GM23338 (cell line): ENCODE measurements at regions not wholly inside any gene's neighbourhood (a gene's known extent, or its start where the extent isn't known, plus 50 kb on each side); places are given as distances from the start of the nearest gene placed in this dataset.

Experiments used
- ATAC-seq: fragments of 200-7000 bp; cut with Tn5 transposase; 3 replicates; pipeline ENCODE4 v1.9.1; 2020
- DNase-seq: peaks from one replicate; pipeline ENCODE4 v3.0.0-alpha.2; 2015; ENCODE audit warnings: low spot score
- H2AFZ ChIP-seq: fragments of 200-600 bp; sonication (generic); 2 replicates; pipeline ENCODE4 v1.8.0; 2016; ENCODE audit warnings: antibody characterized with exemption, mild to moderate bottlenecking, moderate library complexity
- H3F3A ChIP-seq: fragments of 200-600 bp; sonication (generic); replicated peaks from 2 replicates; pipeline ENCODE4 v1.8.0; 2017; ENCODE audit warnings: antibody characterized with exemption, mixed run types, low read depth
- H3K27ac ChIP-seq: fragments of 200-600 bp; sonication (generic); 2 replicates; pipeline ENCODE4 v1.6.1; 2016; ENCODE audit warnings: low read depth
- H3K27me3 ChIP-seq: fragments of 200-600 bp; sonication (generic); 2 replicates; pipeline ENCODE4 v1.8.0; 2016; ENCODE audit warnings: mild to moderate bottlenecking, mixed run types, moderate library complexity; ENCODE audit not compliant: insufficient read depth
- H3K36me3 ChIP-seq: fragments of 200-600 bp; sonication (generic); 2 replicates; pipeline ENCODE4 v1.8.0; 2016; ENCODE audit warnings: mild to moderate bottlenecking; ENCODE audit not compliant: insufficient read depth
- H3K4me1 ChIP-seq: fragments of 200-600 bp; sonication (generic); 2 replicates; pipeline ENCODE4 v1.8.0; 2016; ENCODE audit warnings: mild to moderate bottlenecking, moderate library complexity; ENCODE audit not compliant: insufficient read depth
- H3K4me2 ChIP-seq: fragments of 200-600 bp; sonication (generic); 2 replicates; pipeline ENCODE4 v1.7.1; 2017; ENCODE audit warnings: mixed run types
- H3K4me3 ChIP-seq: fragments of 200-600 bp; sonication (generic); 2 replicates; pipeline ENCODE4 v1.6.1; 2016; ENCODE audit warnings: mixed run types
- H3K79me2 ChIP-seq: fragments of 200-600 bp; sonication (generic); replicated peaks from 2 replicates; pipeline ENCODE4 v1.8.0; 2017; ENCODE audit warnings: mild to moderate bottlenecking; ENCODE audit not compliant: insufficient read depth
- H3K9me2 ChIP-seq: fragments of 200-600 bp; sonication (generic); 2 replicates; pipeline ENCODE4 v1.8.0; 2017; ENCODE audit not compliant: insufficient read depth
- H4K20me1 ChIP-seq: fragments of 200-600 bp; sonication (generic); replicated peaks from 2 replicates; pipeline ENCODE4 v1.8.0; 2017; ENCODE audit warnings: mild to moderate bottlenecking; ENCODE audit not compliant: insufficient read depth
- H3K27ac Mint-ChIP-seq: 2 replicates; pipeline ENCODE4 v1.8.0; 2020; ENCODE audit warnings: inconsistent platforms, mild to moderate bottlenecking, moderate library complexity, mixed read lengths
- H3K27me3 Mint-ChIP-seq: 3 replicates; pipeline ENCODE4 v1.8.0; 2022; ENCODE audit warnings: low read depth, mild to moderate bottlenecking, moderate library complexity, mixed read lengths, inconsistent platforms; ENCODE audit not compliant: insufficient read depth, poor library complexity
- H3K36me3 Mint-ChIP-seq: 3 replicates; pipeline ENCODE4 v1.8.0; 2021; ENCODE audit warnings: low read depth, mild to moderate bottlenecking, inconsistent platforms, moderate library complexity, mixed read lengths
- H3K4me1 Mint-ChIP-seq: 3 replicates; pipeline ENCODE4 v1.8.0; 2020; ENCODE audit warnings: mild to moderate bottlenecking, inconsistent platforms, mixed read lengths
- H3K4me3 Mint-ChIP-seq: 3 replicates; pipeline ENCODE4 v1.8.0; 2021; ENCODE audit warnings: moderate library complexity, mild to moderate bottlenecking, inconsistent platforms, mixed read lengths
- H3K9me3 Mint-ChIP-seq: 3 replicates; pipeline ENCODE4 v1.8.0; 2020; ENCODE audit warnings: moderate library complexity, mild to moderate bottlenecking, inconsistent platforms, mixed read lengths
- CREB1 ChIP-seq: fragments of 250-450 bp; sonication (Bioruptor Pico); IDR thresholded peaks from 2 replicates; pipeline ENCODE4 v1.5.0; 2020; ENCODE audit warnings: low read depth, mild to moderate bottlenecking, moderate library complexity
- EZH2 ChIP-seq: fragments of 200-600 bp; sonication (generic); IDR thresholded peaks from one replicate; pipeline ENCODE4 v1.8.0; 2017; ENCODE audit warnings: antibody characterized with exemption, mild to moderate bottlenecking, low read depth; ENCODE audit not compliant: unreplicated experiment
- EZH2phosphoT487 ChIP-seq: fragments of 200-600 bp; sonication (generic); IDR thresholded peaks from one replicate; pipeline ENCODE4 v1.8.1; 2018; ENCODE audit warnings: antibody characterized with exemption; ENCODE audit not compliant: unreplicated experiment
- JUNB ChIP-seq: IDR thresholded peaks from one replicate; pipeline ENCODE4 v1.6.1; 2016; ENCODE audit warnings: antibody characterized with exemption; ENCODE audit not compliant: unreplicated experiment
- NANOG ChIP-seq: IDR thresholded peaks from 2 replicates; pipeline ENCODE4 v1.6.1; 2016; ENCODE audit warnings: antibody characterized with exemption, borderline replicate concordance
- POLR2AphosphoS5 ChIP-seq: IDR thresholded peaks from 2 replicates; pipeline ENCODE4 v1.6.1; 2016; ENCODE audit warnings: antibody characterized with exemption, low read depth
- STAT1 ChIP-seq: IDR thresholded peaks from one replicate; pipeline ENCODE4 v1.6.1; 2016; ENCODE audit warnings: antibody characterized with exemption; ENCODE audit not compliant: unreplicated experiment
- ZNF114 ChIP-seq: fragments of 250-450 bp; sonication (Bioruptor Pico); IDR thresholded peaks from 2 replicates; pipeline ENCODE4 v1.5.0; 2020; ENCODE audit warnings: mild to moderate bottlenecking, moderate library complexity
- ZNF331 ChIP-seq: fragments of 250-450 bp; sonication (Bioruptor Pico); IDR thresholded peaks from 2 replicates; pipeline ENCODE4 v1.5.0; 2020; ENCODE audit warnings: low read depth, mild to moderate bottlenecking, moderate library complexity
- TF ChIP-seq, protein P1 (sequence below): IDR thresholded peaks from one replicate; pipeline ENCODE4 v1.6.1; 2018; ENCODE audit warnings: antibody characterized with exemption; ENCODE audit not compliant: unreplicated experiment
- TF ChIP-seq, protein P2 (sequence below): IDR thresholded peaks from 2 replicates; pipeline ENCODE4 v1.6.1; 2016; ENCODE audit warnings: antibody characterized with exemption
- TF ChIP-seq, protein P3 (sequence below), 2 experiments: fragments of 200-600 bp in 1 of 2; sonication (generic) in 1 of 2; conservative IDR thresholded peaks; 2 replicates each; pipeline versions ENCODE4 v1.5.1 to v1.6.1; 2016 to 2017; ENCODE audit warnings: antibody characterized with exemption in 2 of 2, low read depth in 2 of 2, mild to moderate bottlenecking in 2 of 2, moderate library complexity in 1 of 2

GRCh38 chr1:168980656-168981055, 125.8 kb upstream of the ATP1B1 start:
- Histone ChIP-seq H3K36me3 (no peaks in the 10 kb centered on the region), H3K27ac (no peak overlapping the region), H3K4me3 (no peak overlapping the region), H3K27me3 (no peaks in the 10 kb centered on the region), H3K79me2 (no peaks in the 10 kb centered on the region), H3F3A (no peaks in the 10 kb centered on the region), H3K9me2 (peaks cover 5% of the 10 kb centered on the region; the same call in 1 of the 2 replicates), H3K4me1 (no peaks in the 10 kb centered on the region), H2AFZ (no peak overlapping the region), H3K4me2 (no peak overlapping the region), H4K20me1 (no peaks in the 10 kb centered on the region)
- Mint-ChIP-seq H3K9me3 (no peaks in the 10 kb centered on the region), H3K4me1 (0 out of 3 replicates have a peak, but pooled peaks cover 2% of the 10 kb centered on the region), H3K27me3 (no peaks in the 10 kb centered on the region), H3K4me3 (no peak overlapping the region), H3K27ac (no peak overlapping the region), H3K36me3 (no peaks in the 10 kb centered on the region)
- TF ChIP-seq EZH2phosphoT487 (no peak), POLR2AphosphoS5 (no peak), EZH2 (no peak), ZNF114 (CRISPR knock-in tag) (no peak)
- no peak for ATAC-seq
- no peak for DNase-seq

- no peak overlapping the region for H3K27ac ChIP-seq
- no peaks in the 10 kb centered on the region for H3K27me3 Mint-ChIP-seq
- no peaks in the 10 kb centered on the region for H3K79me2 ChIP-seq
- no peaks in the 10 kb centered on the region for H4K20me1 ChIP-seq
- H3K4me2 ChIP-seq: no peak overlapping the region
- H2AFZ ChIP-seq: 0 out of 2 replicates have a peak overlapping the region, but pooled peaks have one; percentile 3
- H3K9me2 ChIP-seq: peaks cover 5% of the 10 kb centered on the region; the same call in 1 of the 2 replicates
- DNase-seq: no peak
- no peaks in the 10 kb centered on the region for H3K36me3 Mint-ChIP-seq
- H3K4me3 Mint-ChIP-seq: no peak overlapping the region
- H3K4me1 Mint-ChIP-seq: no peaks in the 10 kb centered on the region
- no peak overlapping the region for H3K4me3 ChIP-seq
- no peak for ATAC-seq
- no peak overlapping the region for H3K27ac Mint-ChIP-seq
- no peaks in the 10 kb centered on the region for H3K9me3 Mint-ChIP-seq
- H3K4me1 ChIP-seq: no peaks in the 10 kb centered on the region
- no peaks in the 10 kb centered on the region for H3F3A ChIP-seq
- H3K36me3 ChIP-seq: no peaks in the 10 kb centered on the region
- H3K27me3 ChIP-seq: no peaks in the 10 kb centered on the region
- TF ChIP-seq NANOG (no peak), STAT1 (no peak), POLR2AphosphoS5 (no peak), EZH2phosphoT487 (no peak), ZNF331 (CRISPR knock-in tag) (no peak), JUNB (no peak), ZNF114 (CRISPR knock-in tag) (no peak), EZH2 (no peak), CREB1 (no peak)
- TF ChIP-seq, protein P1, sequence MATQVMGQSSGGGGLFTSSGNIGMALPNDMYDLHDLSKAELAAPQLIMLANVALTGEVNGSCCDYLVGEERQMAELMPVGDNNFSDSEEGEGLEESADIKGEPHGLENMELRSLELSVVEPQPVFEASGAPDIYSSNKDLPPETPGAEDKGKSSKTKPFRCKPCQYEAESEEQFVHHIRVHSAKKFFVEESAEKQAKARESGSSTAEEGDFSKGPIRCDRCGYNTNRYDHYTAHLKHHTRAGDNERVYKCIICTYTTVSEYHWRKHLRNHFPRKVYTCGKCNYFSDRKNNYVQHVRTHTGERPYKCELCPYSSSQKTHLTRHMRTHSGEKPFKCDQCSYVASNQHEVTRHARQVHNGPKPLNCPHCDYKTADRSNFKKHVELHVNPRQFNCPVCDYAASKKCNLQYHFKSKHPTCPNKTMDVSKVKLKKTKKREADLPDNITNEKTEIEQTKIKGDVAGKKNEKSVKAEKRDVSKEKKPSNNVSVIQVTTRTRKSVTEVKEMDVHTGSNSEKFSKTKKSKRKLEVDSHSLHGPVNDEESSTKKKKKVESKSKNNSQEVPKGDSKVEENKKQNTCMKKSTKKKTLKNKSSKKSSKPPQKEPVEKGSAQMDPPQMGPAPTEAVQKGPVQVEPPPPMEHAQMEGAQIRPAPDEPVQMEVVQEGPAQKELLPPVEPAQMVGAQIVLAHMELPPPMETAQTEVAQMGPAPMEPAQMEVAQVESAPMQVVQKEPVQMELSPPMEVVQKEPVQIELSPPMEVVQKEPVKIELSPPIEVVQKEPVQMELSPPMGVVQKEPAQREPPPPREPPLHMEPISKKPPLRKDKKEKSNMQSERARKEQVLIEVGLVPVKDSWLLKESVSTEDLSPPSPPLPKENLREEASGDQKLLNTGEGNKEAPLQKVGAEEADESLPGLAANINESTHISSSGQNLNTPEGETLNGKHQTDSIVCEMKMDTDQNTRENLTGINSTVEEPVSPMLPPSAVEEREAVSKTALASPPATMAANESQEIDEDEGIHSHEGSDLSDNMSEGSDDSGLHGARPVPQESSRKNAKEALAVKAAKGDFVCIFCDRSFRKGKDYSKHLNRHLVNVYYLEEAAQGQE: no peak
- TF ChIP-seq, protein P2, sequence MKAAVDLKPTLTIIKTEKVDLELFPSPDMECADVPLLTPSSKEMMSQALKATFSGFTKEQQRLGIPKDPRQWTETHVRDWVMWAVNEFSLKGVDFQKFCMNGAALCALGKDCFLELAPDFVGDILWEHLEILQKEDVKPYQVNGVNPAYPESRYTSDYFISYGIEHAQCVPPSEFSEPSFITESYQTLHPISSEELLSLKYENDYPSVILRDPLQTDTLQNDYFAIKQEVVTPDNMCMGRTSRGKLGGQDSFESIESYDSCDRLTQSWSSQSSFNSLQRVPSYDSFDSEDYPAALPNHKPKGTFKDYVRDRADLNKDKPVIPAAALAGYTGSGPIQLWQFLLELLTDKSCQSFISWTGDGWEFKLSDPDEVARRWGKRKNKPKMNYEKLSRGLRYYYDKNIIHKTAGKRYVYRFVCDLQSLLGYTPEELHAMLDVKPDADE: no peak
- TF ChIP-seq, protein P3, sequence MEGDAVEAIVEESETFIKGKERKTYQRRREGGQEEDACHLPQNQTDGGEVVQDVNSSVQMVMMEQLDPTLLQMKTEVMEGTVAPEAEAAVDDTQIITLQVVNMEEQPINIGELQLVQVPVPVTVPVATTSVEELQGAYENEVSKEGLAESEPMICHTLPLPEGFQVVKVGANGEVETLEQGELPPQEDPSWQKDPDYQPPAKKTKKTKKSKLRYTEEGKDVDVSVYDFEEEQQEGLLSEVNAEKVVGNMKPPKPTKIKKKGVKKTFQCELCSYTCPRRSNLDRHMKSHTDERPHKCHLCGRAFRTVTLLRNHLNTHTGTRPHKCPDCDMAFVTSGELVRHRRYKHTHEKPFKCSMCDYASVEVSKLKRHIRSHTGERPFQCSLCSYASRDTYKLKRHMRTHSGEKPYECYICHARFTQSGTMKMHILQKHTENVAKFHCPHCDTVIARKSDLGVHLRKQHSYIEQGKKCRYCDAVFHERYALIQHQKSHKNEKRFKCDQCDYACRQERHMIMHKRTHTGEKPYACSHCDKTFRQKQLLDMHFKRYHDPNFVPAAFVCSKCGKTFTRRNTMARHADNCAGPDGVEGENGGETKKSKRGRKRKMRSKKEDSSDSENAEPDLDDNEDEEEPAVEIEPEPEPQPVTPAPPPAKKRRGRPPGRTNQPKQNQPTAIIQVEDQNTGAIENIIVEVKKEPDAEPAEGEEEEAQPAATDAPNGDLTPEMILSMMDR (conservative IDR thresholded peaks at IDR 0.05; ENCODE audit: low read depth in 2 of 2): no peak
These were observed 123.7 kb upstream of the ATP1B1 start for GRCh38 chr1:168982778-168983177.
